NT2/D1 (cell line): ENCODE measurements at regions not wholly inside any gene's neighbourhood (a gene's known extent, or its start where the extent isn't known, plus 50 kb on each side); places are given as distances from the start of the nearest gene placed in this dataset.

Experiments
- DNase-seq: peaks from one replicate; pipeline ENCODE4 v3.0.0-alpha.2; 2011; ENCODE audit warnings: low read depth, low spot score
- H3K27me3 ChIP-seq: 2 replicates; pipeline ENCODE4 v1.6.0; 2011; ENCODE audit warnings: mild to moderate bottlenecking; ENCODE audit not compliant: insufficient read length, insufficient read depth
- H3K36me3 ChIP-seq: 2 replicates; pipeline ENCODE4 v1.6.1; 2011; ENCODE audit warnings: mild to moderate bottlenecking, low read length, mixed read lengths; ENCODE audit not compliant: insufficient read depth, insufficient read length
- H3K4me1 ChIP-seq: 2 replicates; pipeline ENCODE4 v1.5.1; 2011; ENCODE audit not compliant: insufficient read depth, insufficient read length
- H3K4me3 ChIP-seq: 2 replicates; pipeline ENCODE4 v1.5.1; 2011; ENCODE audit warnings: low read depth; ENCODE audit not compliant: insufficient read length
- H3K9ac ChIP-seq: 2 replicates; pipeline ENCODE4 v1.6.0; 2011; ENCODE audit warnings: low read depth; ENCODE audit not compliant: insufficient read length
- H3K9me3 ChIP-seq: 2 replicates; pipeline ENCODE4 v1.5.1; 2011; ENCODE audit warnings: mild to moderate bottlenecking, low read length; ENCODE audit not compliant: insufficient read depth
- SUZ12 ChIP-seq: IDR thresholded peaks from 2 replicates; pipeline ENCODE4 v1.6.1; 2011; ENCODE audit not compliant: insufficient read length, insufficient read depth; ENCODE audit errors: extremely low read depth
- YY1 ChIP-seq: IDR thresholded peaks from 2 replicates; pipeline ENCODE4 v1.6.1; 2011; ENCODE audit not compliant: insufficient read length, insufficient read depth
- ZNF274 ChIP-seq: IDR thresholded peaks from 2 replicates; pipeline ENCODE4 v1.6.1; 2011; ENCODE audit warnings: mild to moderate bottlenecking, low read depth, low read length

DNA sequence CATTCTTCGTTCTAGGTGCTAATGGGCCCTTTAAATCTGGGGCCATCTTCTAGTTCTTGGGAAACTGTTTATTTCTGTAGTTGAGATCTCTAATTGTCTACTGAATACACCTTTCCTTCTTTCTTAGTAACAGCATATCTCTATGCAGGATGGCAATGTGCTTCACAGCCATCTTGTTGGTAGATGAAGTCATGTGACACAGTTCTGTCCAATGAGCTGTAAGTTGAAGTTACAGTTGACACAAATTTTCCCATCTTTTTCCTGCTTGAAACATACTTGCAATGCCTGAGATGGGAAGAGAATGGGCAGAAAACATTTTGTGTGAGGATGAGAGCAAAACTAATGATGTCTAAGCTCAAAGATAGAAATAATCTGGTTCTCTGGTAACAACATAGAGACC lies 57.3 kb upstream of the PHLPP1 start:
- Histone ChIP-seq H3K4me3 (no peak overlapping the region), H3K4me1 (no peaks in the 10 kb centered on the region), H3K9me3 (no peaks in the 10 kb centered on the region), H3K36me3 (no peaks in the 10 kb centered on the region), H3K9ac (no peak overlapping the region), H3K27me3 (no peaks in the 10 kb centered on the region)
- no peak for TF ChIP-seq YY1
- TF ChIP-seq ZNF274: no peak
- no peak for TF ChIP-seq SUZ12
- DNase-seq: no peak

DNA sequence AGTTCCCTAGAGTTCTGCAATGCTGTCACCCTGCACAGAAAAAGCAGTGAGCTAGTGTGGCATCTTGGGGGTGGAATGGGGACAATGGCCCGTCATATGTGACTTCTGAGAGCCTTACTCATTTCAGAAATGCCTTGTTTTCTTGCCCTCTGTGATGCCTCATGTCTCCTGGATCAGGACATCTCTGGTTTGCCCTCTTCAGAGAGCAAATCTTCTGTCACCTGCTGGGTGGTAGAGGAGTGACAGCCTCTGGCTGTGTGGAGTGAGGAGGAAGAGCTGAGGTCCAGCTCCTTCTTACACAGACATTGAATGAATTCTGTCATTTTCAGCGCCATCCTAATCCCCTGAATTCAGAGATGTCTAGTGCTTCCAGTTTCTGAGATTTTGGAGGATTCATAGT lies 55.6 kb upstream of the PHLPP1 start:
- no peak for DNase-seq
- H3K36me3 ChIP-seq: no peaks in the 10 kb centered on the region
- H3K9me3 ChIP-seq: no peaks in the 10 kb centered on the region
- no peaks in the 10 kb centered on the region for H3K4me1 ChIP-seq
- no peak overlapping the region for H3K4me3 ChIP-seq
- no peak for TF ChIP-seq ZNF274
- no peak for TF ChIP-seq YY1
- TF ChIP-seq SUZ12: no peak
- H3K9ac ChIP-seq: no peak overlapping the region
- H3K27me3 ChIP-seq: no peaks in the 10 kb centered on the region

DNA sequence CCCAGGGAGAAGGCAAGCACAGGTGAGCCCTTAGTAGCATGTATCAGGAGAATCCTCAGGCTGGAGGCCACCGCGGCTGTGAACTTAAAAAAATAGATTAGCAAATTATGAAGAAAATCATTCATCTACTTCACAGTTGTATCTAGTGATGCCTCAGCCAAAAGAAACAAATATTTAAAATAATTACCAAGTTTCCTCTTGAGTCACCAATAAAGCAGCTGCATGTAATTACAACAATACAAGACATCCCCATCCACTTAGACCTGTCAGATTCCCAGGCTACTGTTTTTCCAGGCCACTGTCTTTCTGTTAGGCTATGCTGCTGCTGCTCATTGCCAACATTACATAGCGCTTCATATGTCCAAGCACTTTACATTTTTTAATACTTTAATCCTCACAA lies 54.6 kb upstream of the PHLPP1 start:
- H3K9me3 ChIP-seq: no peaks in the 10 kb centered on the region
- H3K4me3 ChIP-seq: no peak overlapping the region
- TF ChIP-seq SUZ12 (no peak), YY1 (no peak), ZNF274 (no peak)

DNA sequence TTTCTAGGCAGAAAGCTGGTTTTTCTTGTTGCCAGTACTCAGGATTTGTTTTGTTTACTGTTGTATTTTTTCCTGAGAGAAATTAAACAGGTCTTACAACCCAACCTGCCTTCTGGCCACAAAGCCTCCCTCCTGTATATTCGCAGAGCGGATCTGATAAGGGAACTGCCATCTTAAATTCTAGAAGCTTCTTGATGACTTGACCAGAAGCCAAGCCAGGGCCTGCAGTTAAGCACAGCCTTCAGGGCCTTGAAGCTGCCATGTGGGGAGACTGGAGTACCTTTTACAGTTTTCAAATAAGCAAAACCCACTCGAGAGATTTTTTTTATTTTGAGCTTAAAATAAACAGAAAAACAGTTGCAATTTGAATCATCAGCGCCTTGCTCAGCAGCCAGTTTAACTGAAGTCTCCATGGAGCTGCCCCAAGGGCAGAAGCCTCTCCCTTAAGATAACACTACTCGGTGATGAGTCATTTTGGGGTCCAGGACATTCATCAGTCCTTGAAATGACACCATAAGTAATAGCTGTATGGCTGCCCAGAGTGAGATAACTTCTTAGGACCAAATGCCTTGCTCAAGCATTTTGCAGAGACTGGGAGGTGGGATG lies 51.5 kb upstream of the PHLPP1 start:
- Histone ChIP-seq H3K27me3 (no peaks in the 10 kb centered on the region), H3K4me3 (no peak overlapping the region), H3K9me3 (no peaks in the 10 kb centered on the region), H3K36me3 (no peaks in the 10 kb centered on the region), H3K4me1 (no peaks in the 10 kb centered on the region), H3K9ac (no peak overlapping the region)
- DNase-seq: no peak
- TF ChIP-seq ZNF274 (no peak), SUZ12 (no peak), YY1 (no peak)

More for the DNA sequence above, 54.6 kb upstream of the PHLPP1 start:
- no peaks in the 10 kb centered on the region for H3K27me3 ChIP-seq
- no peaks in the 10 kb centered on the region for H3K36me3 ChIP-seq
- DNase-seq: no peak
- H3K4me1 ChIP-seq: no peaks in the 10 kb centered on the region
- H3K9ac ChIP-seq: no peak overlapping the region

DNA sequence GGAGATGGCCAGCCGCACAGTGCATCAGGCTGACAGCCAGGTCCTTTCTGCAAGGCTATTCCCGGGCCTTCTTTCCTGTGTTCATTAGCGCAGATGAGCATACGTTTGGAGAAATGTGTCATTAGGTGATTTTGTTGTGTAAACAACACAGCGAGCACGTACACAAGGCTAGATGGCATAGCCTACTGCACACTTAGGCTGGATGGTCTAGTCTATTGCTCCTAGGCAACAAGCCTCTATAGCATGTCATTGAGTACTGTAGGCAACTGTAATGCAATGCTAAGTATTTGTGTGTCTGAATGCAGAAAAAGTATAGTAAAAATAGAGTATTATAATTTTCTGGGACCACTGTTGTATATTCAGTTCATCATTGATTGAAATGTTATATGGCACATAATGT lies 50.9 kb upstream of the PHLPP1 start:
- H3K36me3 ChIP-seq: no peaks in the 10 kb centered on the region
- H3K27me3 ChIP-seq: no peaks in the 10 kb centered on the region
- no peaks in the 10 kb centered on the region for H3K4me1 ChIP-seq
- no peak overlapping the region for H3K9ac ChIP-seq
- TF ChIP-seq YY1: no peak
- TF ChIP-seq SUZ12: no peak
- no peak for TF ChIP-seq ZNF274
- H3K9me3 ChIP-seq: no peaks in the 10 kb centered on the region
- DNase-seq: no peak
- no peak overlapping the region for H3K4me3 ChIP-seq

DNA sequence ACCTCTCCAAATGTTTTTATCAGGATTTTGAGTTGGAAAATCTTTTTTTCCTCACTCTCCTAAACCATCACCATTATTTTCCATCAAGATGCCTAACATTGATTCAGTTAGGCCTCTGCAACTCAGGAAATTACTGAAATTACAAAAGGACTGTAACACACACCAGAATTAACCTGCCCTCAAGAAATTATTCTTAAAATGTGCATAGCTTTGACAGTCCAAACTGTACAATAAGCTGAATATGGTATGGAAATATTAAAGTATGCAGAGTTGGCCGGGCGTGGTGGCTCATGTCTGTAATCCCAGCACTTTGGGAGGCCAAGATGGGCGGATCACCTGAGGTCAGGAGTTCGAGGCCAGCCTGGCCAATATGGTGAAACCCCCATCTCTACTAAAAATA lies 50.2 kb upstream of the PHLPP1 start:
- no peak for DNase-seq
- H3K4me1 ChIP-seq: no peaks in the 10 kb centered on the region
- H3K9ac ChIP-seq: no peak overlapping the region
- TF ChIP-seq ZNF274: no peak
- TF ChIP-seq YY1: no peak
- TF ChIP-seq SUZ12: no peak
- H3K36me3 ChIP-seq: no peaks in the 10 kb centered on the region
- no peaks in the 10 kb centered on the region for H3K27me3 ChIP-seq
- H3K4me3 ChIP-seq: no peak overlapping the region
- H3K9me3 ChIP-seq: no peaks in the 10 kb centered on the region
